ENCODE measurements at regions not wholly inside any gene's neighbourhood (a gene's known extent, or its start where the extent isn't known, plus 50 kb on each side); places are given as distances from the start of the nearest gene placed in this dataset.

GRCh38 chr3:168709073-168709472 lies 613.3 kb upstream of the GOLIM4 start:
- H3K27ac Mint-ChIP-seq: no peak overlapping the region
- peaks cover 5% of the 10 kb centered on the region for H3K9me3 ChIP-seq (ENCODE audit: control insufficient read depth, low read length)
- H3K27ac ChIP-seq (ENCODE audit: low read depth, low read length): no peak overlapping the region
- H3K9me3 Mint-ChIP-seq: peaks cover 2% of the 10 kb centered on the region
- H3K36me3 ChIP-seq (ENCODE audit: control insufficient read depth, insufficient read depth, low read length): no peaks in the 10 kb centered on the region
- TF ChIP-seq CTCF (conservative IDR thresholded peaks at IDR 0.05): no peak
- no peaks in the 10 kb centered on the region for H3K36me3 Mint-ChIP-seq (ENCODE audit: low read depth)
- H3K4me3 ChIP-seq (ENCODE audit: low read length): no peak overlapping the region
- no peak overlapping the region for H3K4me3 Mint-ChIP-seq
- H3K9ac ChIP-seq (ENCODE audit: extremely low read depth, low read length, poor library complexity, severe bottlenecking): no peak overlapping the region
- H3K27me3 Mint-ChIP-seq (ENCODE audit: insufficient read depth): no peaks in the 10 kb centered on the region
- no peaks in the 10 kb centered on the region for H3K27me3 ChIP-seq (ENCODE audit: control insufficient read depth, insufficient read depth, low read length, poor library complexity, severe bottlenecking)
- DNase-seq: no peak
- H3K4me1 ChIP-seq (ENCODE audit: control insufficient read depth, insufficient read depth, low read length): no peaks in the 10 kb centered on the region
- 92 to 97% methylated on average over 8 to 9 of the region's 9 CpGs for WGBS, 2 experiments (ENCODE audit: insufficient coverage in 1 of 2, insufficient read length in 1 of 2)
- H3K4me1 Mint-ChIP-seq: no peaks in the 10 kb centered on the region

- 92 to 93% methylated on average over 2 of the region's 2 CpGs for WGBS, 2 experiments (ENCODE audit: insufficient coverage in 1 of 2, insufficient read length in 1 of 2)
- Mint-ChIP-seq H3K27me3 (ENCODE audit: insufficient read depth) (no peaks in the 10 kb centered on the region), H3K4me3 (no peak overlapping the region), H3K27ac (no peak overlapping the region), H3K9me3 (peaks cover 2% of the 10 kb centered on the region), H3K4me1 (no peaks in the 10 kb centered on the region), H3K36me3 (ENCODE audit: low read depth) (no peaks in the 10 kb centered on the region)
- Histone ChIP-seq H3K4me3 (ENCODE audit: low read length) (no peak overlapping the region), H3K36me3 (ENCODE audit: control insufficient read depth, insufficient read depth, low read length) (no peaks in the 10 kb centered on the region), H3K9ac (ENCODE audit: extremely low read depth, low read length, poor library complexity, severe bottlenecking) (no peak overlapping the region), H3K4me1 (ENCODE audit: control insufficient read depth, insufficient read depth, low read length) (no peaks in the 10 kb centered on the region), H3K27me3 (ENCODE audit: control insufficient read depth, insufficient read depth, low read length, poor library complexity, severe bottlenecking) (no peaks in the 10 kb centered on the region), H3K27ac (ENCODE audit: low read depth, low read length) (no peak overlapping the region), H3K9me3 (ENCODE audit: control insufficient read depth, low read length) (peaks cover 5% of the 10 kb centered on the region)
- no peak for TF ChIP-seq CTCF (conservative IDR thresholded peaks at IDR 0.05)
- DNase-seq: no peak
Measured at GRCh38 chr3:168707900-168708299, 612.2 kb upstream of the GOLIM4 start.

- Histone ChIP-seq H3K9ac (ENCODE audit: extremely low read depth, low read length, poor library complexity, severe bottlenecking) (no peak overlapping the region), H3K27me3 (ENCODE audit: control insufficient read depth, insufficient read depth, low read length, poor library complexity, severe bottlenecking) (no peaks in the 10 kb centered on the region), H3K27ac (ENCODE audit: low read depth, low read length) (no peak overlapping the region), H3K36me3 (ENCODE audit: control insufficient read depth, insufficient read depth, low read length) (no peaks in the 10 kb centered on the region), H3K9me3 (ENCODE audit: control insufficient read depth, low read length) (no peaks in the 10 kb centered on the region), H3K4me1 (ENCODE audit: control insufficient read depth, insufficient read depth, low read length) (no peaks in the 10 kb centered on the region), H3K4me3 (ENCODE audit: low read length) (no peak overlapping the region)
- no peak overlapping the region for H3K4me3 Mint-ChIP-seq
- no peaks in the 10 kb centered on the region for H3K27me3 Mint-ChIP-seq (ENCODE audit: insufficient read depth)
- no peak overlapping the region for H3K27ac Mint-ChIP-seq
- H3K9me3 Mint-ChIP-seq: peaks cover 6% of the 10 kb centered on the region
- H3K4me1 Mint-ChIP-seq: no peaks in the 10 kb centered on the region
- WGBS, 2 experiments (ENCODE audit: insufficient coverage in 1 of 2, insufficient read length in 1 of 2): 95 to 100% methylated on average over 3 of the region's 3 CpGs
- TF ChIP-seq CTCF (conservative IDR thresholded peaks at IDR 0.05): no peak
- no peak for DNase-seq
- no peaks in the 10 kb centered on the region for H3K36me3 Mint-ChIP-seq (ENCODE audit: low read depth)
Measured at GRCh38 chr3:168705412-168705811, 609.7 kb upstream of the GOLIM4 start.

All from endodermal cell (in vitro differentiated cells).